B cell (primary cell): ENCODE measurements at regions not wholly inside any gene's neighbourhood (a gene's known extent, or its start where the extent isn't known, plus 50 kb on each side); places are given as distances from the start of the nearest gene placed in this dataset.

Experiments
- EZH2 ChIP-seq: IDR thresholded peaks from 2 replicates; pipeline ENCODE4 v1.6.1; 2012; ENCODE audit warnings: borderline replicate concordance, low read depth, mild to moderate bottlenecking, moderate library complexity, low read length; ENCODE audit not compliant: insufficient read depth, poor library complexity, severe bottlenecking
- TF ChIP-seq, protein P1 (sequence below): fragments of 200-600 bp; IDR thresholded peaks from one replicate; pipeline ENCODE4 v1.8.0; 2022; ENCODE audit warnings: antibody characterized with exemption, mild to moderate bottlenecking

DNA sequence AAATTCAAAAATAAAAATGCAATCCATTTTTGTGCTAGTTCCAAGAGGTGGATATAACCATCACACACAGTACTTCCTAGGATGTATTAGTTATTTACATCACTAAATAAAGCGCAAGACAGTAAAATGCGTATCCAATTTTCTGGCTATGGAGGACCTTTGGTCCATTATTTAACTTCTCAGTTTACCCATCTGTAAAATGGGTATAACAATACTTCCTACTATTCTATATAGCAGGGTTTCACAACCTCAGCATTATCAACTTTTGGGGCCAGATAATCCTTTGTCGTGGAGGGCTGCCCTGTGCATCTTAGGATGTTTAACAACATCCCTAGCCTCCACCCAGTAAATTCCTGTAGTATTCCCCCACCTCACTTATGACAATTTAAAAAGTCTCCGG, 275.1 kb upstream of the PKDCC start:
- TF ChIP-seq, protein P1, sequence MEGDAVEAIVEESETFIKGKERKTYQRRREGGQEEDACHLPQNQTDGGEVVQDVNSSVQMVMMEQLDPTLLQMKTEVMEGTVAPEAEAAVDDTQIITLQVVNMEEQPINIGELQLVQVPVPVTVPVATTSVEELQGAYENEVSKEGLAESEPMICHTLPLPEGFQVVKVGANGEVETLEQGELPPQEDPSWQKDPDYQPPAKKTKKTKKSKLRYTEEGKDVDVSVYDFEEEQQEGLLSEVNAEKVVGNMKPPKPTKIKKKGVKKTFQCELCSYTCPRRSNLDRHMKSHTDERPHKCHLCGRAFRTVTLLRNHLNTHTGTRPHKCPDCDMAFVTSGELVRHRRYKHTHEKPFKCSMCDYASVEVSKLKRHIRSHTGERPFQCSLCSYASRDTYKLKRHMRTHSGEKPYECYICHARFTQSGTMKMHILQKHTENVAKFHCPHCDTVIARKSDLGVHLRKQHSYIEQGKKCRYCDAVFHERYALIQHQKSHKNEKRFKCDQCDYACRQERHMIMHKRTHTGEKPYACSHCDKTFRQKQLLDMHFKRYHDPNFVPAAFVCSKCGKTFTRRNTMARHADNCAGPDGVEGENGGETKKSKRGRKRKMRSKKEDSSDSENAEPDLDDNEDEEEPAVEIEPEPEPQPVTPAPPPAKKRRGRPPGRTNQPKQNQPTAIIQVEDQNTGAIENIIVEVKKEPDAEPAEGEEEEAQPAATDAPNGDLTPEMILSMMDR: no peak
- no peak for TF ChIP-seq EZH2
